ENCODE measurements at regions not wholly inside any gene's neighbourhood (a gene's known extent, or its start where the extent isn't known, plus 50 kb on each side); places are given as distances from the start of the nearest gene placed in this dataset.

GRCh38 chr11:37574361-37574760, 976.3 kb upstream of the RAG2 start:
- Mint-ChIP-seq H3K4me3 (ENCODE audit: unreplicated experiment) (no peak overlapping the region), H3K9me3 (ENCODE audit: unreplicated experiment) (no peaks in the 10 kb centered on the region), H3K4me1 (ENCODE audit: low read depth, unreplicated experiment) (no peaks in the 10 kb centered on the region), H3K36me3 (ENCODE audit: low read depth, unreplicated experiment) (no peaks in the 10 kb centered on the region), H3K27me3 (ENCODE audit: low read depth, unreplicated experiment) (no peaks in the 10 kb centered on the region), H3K27ac (ENCODE audit: unreplicated experiment) (no peak overlapping the region)
- no peak for FAIRE-seq
- TF ChIP-seq EZH2 (IDR thresholded peaks at IDR 0.05; ENCODE audit: insufficient read depth, low read length) (no peak), CTCF (IDR thresholded peaks at IDR 0.05; ENCODE audit: insufficient read depth, low read depth, low read length) (no peak)
- H3K4me3 ChIP-seq (ENCODE audit: insufficient read depth, low read depth, low read length), result no peak overlapping the region
- H3K9me3 ChIP-seq (ENCODE audit: insufficient read depth, low read depth, low read length), result no peaks in the 10 kb centered on the region
- no peaks in the 10 kb centered on the region for H3K36me3 ChIP-seq (ENCODE audit: insufficient read depth, low read length)
- no peaks in the 10 kb centered on the region for H3K27me3 ChIP-seq (ENCODE audit: insufficient read depth, low read length)
- no peaks in the 10 kb centered on the region for H4K20me1 ChIP-seq (ENCODE audit: insufficient read depth, low read length)
- peaks cover 3% of the 10 kb centered on the region for H3K4me1 ChIP-seq (ENCODE audit: insufficient read depth, low read length)
- H3K9ac ChIP-seq (ENCODE audit: low read length), result no peak overlapping the region
- H3K27ac ChIP-seq (ENCODE audit: low read depth, low read length), result no peak overlapping the region
- no peak overlapping the region for H3K4me2 ChIP-seq (ENCODE audit: low read length)
- H3K79me2 ChIP-seq (ENCODE audit: insufficient read depth, low read length), result no peaks in the 10 kb centered on the region
- DNase-seq (ENCODE audit: low read depth), result peak; percentile 77
- no peak overlapping the region for H2AFZ ChIP-seq (ENCODE audit: low read depth, low read length)

- H3K36me3 ChIP-seq (ENCODE audit: insufficient read depth, low read length), result no peaks in the 10 kb centered on the region
- no peaks in the 10 kb centered on the region for H3K9me3 ChIP-seq (ENCODE audit: insufficient read depth, low read depth, low read length)
- no peaks in the 10 kb centered on the region for H4K20me1 ChIP-seq (ENCODE audit: insufficient read depth, low read length)
- TF ChIP-seq EZH2 (IDR thresholded peaks at IDR 0.05; ENCODE audit: insufficient read depth, low read length) (no peak), CTCF (IDR thresholded peaks at IDR 0.05; ENCODE audit: insufficient read depth, low read depth, low read length) (no peak)
- FAIRE-seq (no peak), DNase-seq (ENCODE audit: low read depth) (peak; percentile 65)
- H2AFZ ChIP-seq (ENCODE audit: low read depth, low read length), result no peak overlapping the region
- peaks cover 3% of the 10 kb centered on the region for H3K4me1 ChIP-seq (ENCODE audit: insufficient read depth, low read length)
- H3K4me2 ChIP-seq (ENCODE audit: low read length), result no peak overlapping the region
- H3K27ac ChIP-seq (ENCODE audit: low read depth, low read length), result no peak overlapping the region
- no peaks in the 10 kb centered on the region for H3K27me3 ChIP-seq (ENCODE audit: insufficient read depth, low read length)
- no peaks in the 10 kb centered on the region for H3K36me3 Mint-ChIP-seq (ENCODE audit: low read depth, unreplicated experiment)
- no peak overlapping the region for H3K4me3 ChIP-seq (ENCODE audit: insufficient read depth, low read depth, low read length)
- no peaks in the 10 kb centered on the region for H3K4me1 Mint-ChIP-seq (ENCODE audit: low read depth, unreplicated experiment)
- no peaks in the 10 kb centered on the region for H3K9me3 Mint-ChIP-seq (ENCODE audit: unreplicated experiment)
- H3K9ac ChIP-seq (ENCODE audit: low read length), result no peak overlapping the region
- H3K27ac Mint-ChIP-seq (ENCODE audit: unreplicated experiment), result no peak overlapping the region
- H3K79me2 ChIP-seq (ENCODE audit: insufficient read depth, low read length), result no peaks in the 10 kb centered on the region
- no peaks in the 10 kb centered on the region for H3K27me3 Mint-ChIP-seq (ENCODE audit: low read depth, unreplicated experiment)
- no peak overlapping the region for H3K4me3 Mint-ChIP-seq (ENCODE audit: unreplicated experiment)
Measured at GRCh38 chr11:37572491-37573171, 974.6 kb upstream of the RAG2 start.

- Histone ChIP-seq H3K4me1 (ENCODE audit: insufficient read depth, low read length) (peaks cover 3% of the 10 kb centered on the region), H3K4me2 (ENCODE audit: low read length) (no peak overlapping the region), H3K9me3 (ENCODE audit: insufficient read depth, low read depth, low read length) (no peaks in the 10 kb centered on the region), H3K79me2 (ENCODE audit: insufficient read depth, low read length) (no peaks in the 10 kb centered on the region), H3K36me3 (ENCODE audit: insufficient read depth, low read length) (no peaks in the 10 kb centered on the region), H3K27me3 (ENCODE audit: insufficient read depth, low read length) (no peaks in the 10 kb centered on the region), H2AFZ (ENCODE audit: low read depth, low read length) (no peak overlapping the region), H4K20me1 (ENCODE audit: insufficient read depth, low read length) (no peaks in the 10 kb centered on the region), H3K9ac (ENCODE audit: low read length) (no peak overlapping the region), H3K27ac (ENCODE audit: low read depth, low read length) (no peak overlapping the region), H3K4me3 (ENCODE audit: insufficient read depth, low read depth, low read length) (no peak overlapping the region)
- DNase-seq (ENCODE audit: low read depth) (peak; percentile 28), FAIRE-seq (no peak)
- H3K4me1 Mint-ChIP-seq (ENCODE audit: low read depth, unreplicated experiment), result no peaks in the 10 kb centered on the region
- H3K27ac Mint-ChIP-seq (ENCODE audit: unreplicated experiment), result no peak overlapping the region
- no peaks in the 10 kb centered on the region for H3K36me3 Mint-ChIP-seq (ENCODE audit: low read depth, unreplicated experiment)
- H3K27me3 Mint-ChIP-seq (ENCODE audit: low read depth, unreplicated experiment), result no peaks in the 10 kb centered on the region
- H3K4me3 Mint-ChIP-seq (ENCODE audit: unreplicated experiment), result no peak overlapping the region
- TF ChIP-seq EZH2 (IDR thresholded peaks at IDR 0.05; ENCODE audit: insufficient read depth, low read length) (no peak), CTCF (IDR thresholded peaks at IDR 0.05; ENCODE audit: insufficient read depth, low read depth, low read length) (no peak)
- no peaks in the 10 kb centered on the region for H3K9me3 Mint-ChIP-seq (ENCODE audit: unreplicated experiment)
Measured at GRCh38 chr11:37571246-37571645, 973.2 kb upstream of the RAG2 start.
